ENCODE measurements at regions not wholly inside any gene's neighbourhood (a gene's known extent, or its start where the extent isn't known, plus 50 kb on each side); places are given as distances from the start of the nearest gene placed in this dataset.

GRCh38 chr17:73838815-73839214 is 194.6 kb upstream of the SDK2 start:
- TF ChIP-seq CTCF (IDR thresholded peaks at IDR 0.05) (no peak), POLR2A (IDR thresholded peaks at IDR 0.05) (no peak)

All from tibial nerve (tissue), 3 donors.